Forelimb muscle (tissue), 1 donor: ENCODE measurements at regions not wholly inside any gene's neighbourhood (a gene's known extent, or its start where the extent isn't known, plus 50 kb on each side); places are given as distances from the start of the nearest gene placed in this dataset.
"Not testable (repeated sequence)": the region's sequence is repeated elsewhere in the genome, so short reads cannot be mapped to it uniquely, and the experiment has no call there.

Experiments
- DNase-seq: peaks from one replicate; pipeline ENCODE4 v3.0.0-alpha.2; 2013; ENCODE audit warnings: low read depth

- no peak for DNase-seq
Measured at GRCh38 chr12:86948851-86949250, 692.7 kb upstream of the MGAT4C start.

- no peak for DNase-seq
Measured at GRCh38 chr12:86945685-86946196, 689.5 kb upstream of the MGAT4C start.

- DNase-seq, result not testable (repeated sequence)
Measured at GRCh38 chr12:86944197-86944819, 688.1 kb upstream of the MGAT4C start.

GRCh38 chr12:86931714-86932113 lies 675.5 kb upstream of the MGAT4C start:
- no peak for DNase-seq

- no peak for DNase-seq
Measured at GRCh38 chr12:86929962-86930361, 673.8 kb upstream of the MGAT4C start.

GRCh38 chr12:86917121-86917520 lies 660.9 kb upstream of the MGAT4C start:
- DNase-seq, result no peak

GRCh38 chr12:86914721-86915120 lies 658.5 kb upstream of the MGAT4C start:
- no peak for DNase-seq

- no peak for DNase-seq
Measured at GRCh38 chr12:86911973-86912372, 655.8 kb upstream of the MGAT4C start.

GRCh38 chr12:86903159-86903558 lies 647.0 kb upstream of the MGAT4C start:
- DNase-seq, result no peak

- no peak for DNase-seq
Measured at GRCh38 chr12:86860776-86861175, 604.6 kb upstream of the MGAT4C start.

- DNase-seq, result no peak
Measured at GRCh38 chr12:86852451-86852850, 596.3 kb upstream of the MGAT4C start.

GRCh38 chr12:86838711-86839110 lies 582.5 kb upstream of the MGAT4C start:
- DNase-seq, result peak; percentile 28

- DNase-seq, result no peak
Measured at GRCh38 chr12:86838260-86838659, 582.1 kb upstream of the MGAT4C start.

- DNase-seq, result no peak
Measured at GRCh38 chr12:86837246-86837645, 581.1 kb upstream of the MGAT4C start.

GRCh38 chr12:86834217-86834616 lies 578.0 kb upstream of the MGAT4C start:
- no peak for DNase-seq

- no peak for DNase-seq
Measured at GRCh38 chr12:86827409-86827808, 571.2 kb upstream of the MGAT4C start.

GRCh38 chr12:86826051-86826450 lies 569.9 kb upstream of the MGAT4C start:
- DNase-seq, result no peak

- DNase-seq, result no peak
Measured at GRCh38 chr12:86801439-86801838, 545.2 kb upstream of the MGAT4C start.

- no peak for DNase-seq
Measured at GRCh38 chr12:86799616-86800015, 543.4 kb upstream of the MGAT4C start.

- DNase-seq, result no peak
Measured at GRCh38 chr12:86796550-86796949, 540.4 kb upstream of the MGAT4C start.

- no peak for DNase-seq
Measured at GRCh38 chr12:86788661-86789060, 532.5 kb upstream of the MGAT4C start.

- no peak for DNase-seq
Measured at GRCh38 chr12:86787419-86787818, 531.2 kb upstream of the MGAT4C start.

- no peak for DNase-seq
Measured at GRCh38 chr12:86777325-86777724, 521.1 kb upstream of the MGAT4C start.

GRCh38 chr12:86774841-86775388 lies 518.7 kb upstream of the MGAT4C start:
- no peak for DNase-seq
